DMS 273 (cell line): ENCODE measurements at regions not wholly inside any gene's neighbourhood (a gene's known extent, or its start where the extent isn't known, plus 50 kb on each side); places are given as distances from the start of the nearest gene placed in this dataset.
A peak's percentile ranks its signal among the peaks of the same experiment; 100 is the strongest.

Experiments
- DNase-seq: peaks from one replicate; lab custom pipeline; 2025; ENCODE audit not compliant: unreplicated experiment; lab: John Stamatoyannopoulos, UW

DNA sequence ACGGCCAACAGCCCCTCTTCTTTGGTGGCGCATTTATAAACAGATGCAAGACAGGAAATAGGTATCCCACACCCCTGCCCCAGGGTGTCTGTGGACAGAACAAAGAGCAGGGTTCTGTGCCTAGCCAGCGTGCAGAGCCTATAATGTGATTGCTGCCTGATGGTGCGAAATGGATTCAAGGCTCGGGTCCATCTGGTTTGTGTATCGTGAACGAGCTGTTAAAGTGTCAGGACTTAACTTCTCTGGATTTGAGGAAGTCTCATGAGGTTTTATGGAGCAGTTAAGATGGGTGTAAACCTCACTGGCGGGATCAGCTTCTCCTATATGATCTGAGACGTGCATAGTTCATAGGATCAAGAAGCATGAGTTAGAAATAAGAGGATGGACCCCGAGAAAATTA is 388.7 kb upstream of the TBX3 start:
- no peak for DNase-seq

DNA sequence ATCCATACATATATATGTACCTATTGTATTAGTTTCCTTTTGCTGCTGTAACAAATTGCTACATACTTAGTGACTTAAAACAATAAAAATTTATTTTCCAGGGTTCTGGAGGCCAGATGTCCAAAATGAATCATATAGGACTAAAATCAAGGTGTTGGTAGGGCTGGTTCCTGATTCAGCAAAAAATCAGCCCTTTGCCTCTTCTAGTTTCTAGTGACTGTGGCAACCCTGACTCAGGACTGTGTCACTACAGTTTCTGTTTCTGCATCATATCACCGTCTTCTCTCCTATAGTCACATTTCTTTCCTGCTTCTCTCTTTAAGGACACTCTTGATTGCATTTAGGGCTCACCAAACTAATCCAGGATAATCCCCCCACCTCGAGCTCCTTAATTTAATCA is 386.3 kb upstream of the TBX3 start:
- no peak for DNase-seq

DNA sequence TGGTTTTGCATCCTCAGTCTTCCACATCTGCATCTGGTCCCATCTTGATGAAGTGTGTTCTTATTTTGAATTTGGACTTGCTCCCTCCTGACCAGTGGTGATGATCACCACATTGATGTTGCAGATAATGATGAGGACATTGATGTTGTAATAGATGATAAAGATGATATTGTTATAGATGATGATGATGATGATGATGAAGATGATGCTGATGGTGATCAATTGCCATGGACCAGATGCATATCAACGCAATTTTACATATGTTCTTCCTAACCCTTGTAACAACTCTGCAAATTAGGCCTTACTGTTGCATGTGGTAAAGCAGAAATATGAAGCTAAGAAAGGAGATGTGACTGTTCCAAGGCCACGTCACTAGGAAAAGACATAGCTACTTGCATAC is 380.3 kb upstream of the TBX3 start:
- no peak for DNase-seq

DNA sequence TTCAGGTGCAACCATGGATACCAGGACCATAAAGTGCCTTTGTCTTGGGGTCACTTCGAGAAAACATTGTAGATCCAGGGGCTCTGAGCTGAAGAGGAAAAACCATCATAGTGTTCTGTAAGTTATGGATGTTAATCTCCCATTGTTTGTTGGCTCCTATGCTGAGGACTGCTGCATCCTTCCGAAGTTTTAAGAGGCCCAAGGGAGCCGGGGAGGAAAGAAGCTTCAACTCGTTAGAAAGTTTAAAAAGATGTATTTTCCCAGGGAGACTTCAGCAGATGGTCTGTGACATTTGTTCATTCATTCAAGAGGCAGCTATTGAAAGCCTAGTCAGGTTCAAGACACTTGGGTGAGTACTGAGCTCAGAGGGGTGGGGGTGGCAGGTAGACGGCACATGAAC is 378.8 kb upstream of the TBX3 start:
- DNase-seq: no peak

DNA sequence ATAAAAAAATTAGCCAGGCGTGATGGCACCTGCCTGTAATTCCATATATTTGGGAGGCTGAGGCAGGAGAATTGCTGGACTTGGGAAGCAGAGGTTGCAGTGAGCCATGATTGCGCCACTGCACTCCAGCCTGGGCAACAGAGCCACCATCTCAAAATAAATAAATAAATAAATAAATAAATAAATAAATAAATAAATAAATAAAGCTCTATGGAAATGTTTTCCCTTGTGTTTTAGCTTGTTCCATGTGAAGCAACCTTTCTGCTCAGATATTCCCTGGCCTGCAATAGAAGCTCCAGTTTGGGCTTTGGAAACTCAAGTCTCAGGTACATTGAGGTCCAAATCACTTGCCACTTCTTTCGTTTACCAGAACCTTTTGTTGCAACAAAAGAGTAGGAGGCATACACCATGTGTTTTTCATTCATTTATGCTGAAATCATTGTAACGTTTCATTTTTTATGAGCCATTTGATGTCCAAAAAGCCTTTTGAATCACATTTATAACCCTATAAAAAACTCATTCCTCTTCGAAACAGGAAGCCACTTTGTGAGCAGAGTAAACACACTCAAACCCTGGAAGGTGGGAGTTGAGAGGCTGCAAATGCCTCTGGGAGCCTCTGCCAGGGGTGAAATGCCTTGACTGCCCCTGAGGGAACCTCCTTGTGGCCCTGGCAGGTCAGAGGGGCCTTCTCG is 376.6 kb upstream of the TBX3 start:
- no peak for DNase-seq

DNA sequence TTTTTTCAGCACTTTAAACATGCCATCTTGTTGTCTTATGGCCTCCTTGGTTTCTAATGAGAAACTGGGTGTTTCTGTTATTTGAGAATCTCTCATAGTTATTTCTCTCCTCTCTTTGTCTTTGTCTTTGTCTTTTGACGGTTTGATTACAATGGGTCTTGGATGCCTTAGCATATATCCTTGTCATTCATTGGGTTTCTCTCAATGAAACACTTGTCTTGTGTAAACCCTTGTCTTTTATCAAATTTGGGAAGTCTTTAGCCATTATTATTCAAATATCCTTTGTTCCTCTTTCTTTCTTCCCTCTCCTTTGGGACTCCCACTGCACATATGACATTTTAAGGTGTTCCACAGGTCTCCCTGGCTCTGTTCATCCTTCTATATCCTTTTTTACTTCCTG is 373.5 kb upstream of the TBX3 start:
- no peak for DNase-seq

DNA sequence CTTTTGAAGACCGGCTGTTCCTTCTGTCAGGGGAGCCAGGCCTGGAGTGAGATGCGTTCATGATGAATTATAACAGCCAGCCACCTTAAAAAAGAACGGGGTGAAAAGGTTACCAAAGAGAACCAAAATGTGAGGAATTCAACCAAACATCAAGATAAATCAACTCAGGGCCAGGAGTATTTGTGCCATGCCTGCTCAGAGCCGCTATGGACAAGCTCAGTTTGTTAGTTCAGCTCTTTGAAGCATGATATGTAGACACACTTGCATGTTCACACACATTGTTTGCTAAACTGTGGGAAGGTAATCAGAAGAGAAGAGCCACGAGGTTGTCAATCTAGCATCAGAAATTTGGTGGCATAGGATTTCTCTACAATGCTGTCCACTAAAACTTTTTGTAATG is 367.4 kb upstream of the TBX3 start:
- no peak for DNase-seq

DNA sequence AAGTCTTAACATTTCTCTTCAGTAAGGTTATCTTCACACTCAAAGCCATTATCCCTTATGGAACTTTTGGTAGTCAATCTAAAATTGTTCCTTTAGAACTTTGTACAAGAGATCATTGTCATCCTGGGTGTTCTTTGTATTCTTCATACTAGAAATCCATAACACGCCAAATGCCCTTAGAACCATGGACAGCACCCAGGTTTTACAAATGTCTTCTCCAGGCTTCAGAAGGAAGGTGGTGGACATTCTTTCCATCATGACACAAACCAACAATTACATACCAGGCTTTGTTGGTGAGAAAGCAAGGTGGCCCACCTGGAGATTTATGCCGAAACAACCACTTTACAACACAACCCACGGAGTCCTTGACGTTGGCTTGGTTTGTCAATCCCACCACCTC is 365.6 kb upstream of the TBX3 start:
- no peak for DNase-seq

DNA sequence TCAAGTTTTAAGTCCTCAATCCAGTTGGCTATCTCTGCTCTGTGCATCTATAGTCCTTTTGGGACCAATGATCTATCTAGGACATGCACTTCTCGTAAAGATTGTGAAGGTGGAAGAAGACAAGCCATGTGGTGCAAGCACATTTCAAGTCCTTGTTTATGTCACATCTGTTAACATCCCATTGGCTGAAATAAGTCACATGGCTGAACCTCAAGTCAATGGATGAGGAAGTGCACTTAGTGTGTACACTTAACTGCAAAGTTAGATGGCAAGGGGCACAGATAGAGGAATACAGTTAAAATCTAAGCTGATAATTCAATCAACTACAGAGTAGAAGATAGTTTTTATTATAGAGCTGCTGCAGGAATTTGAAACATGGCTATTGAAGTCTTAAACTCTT is 362.8 kb upstream of the TBX3 start:
- no peak for DNase-seq

DNA sequence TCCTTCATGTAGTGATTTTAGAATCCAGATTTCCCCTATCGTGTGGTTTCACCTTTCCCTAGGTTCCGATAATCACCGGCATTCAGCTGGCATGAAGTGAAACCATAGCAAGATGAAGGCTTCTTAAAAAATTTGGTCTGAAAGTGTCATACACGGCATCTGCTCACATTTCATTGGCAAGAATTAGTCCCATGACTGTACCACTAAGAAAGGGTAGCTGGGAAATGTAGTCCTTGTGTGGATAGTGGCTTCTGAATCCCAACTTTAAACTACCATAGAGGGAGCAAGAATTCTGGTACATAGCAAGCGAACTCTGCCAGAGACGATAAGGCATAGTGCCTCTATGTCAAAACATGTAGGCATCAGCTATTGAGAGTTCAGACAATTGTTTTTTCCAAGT is 360.1 kb upstream of the TBX3 start:
- DNase-seq: peak; percentile 4

DNA sequence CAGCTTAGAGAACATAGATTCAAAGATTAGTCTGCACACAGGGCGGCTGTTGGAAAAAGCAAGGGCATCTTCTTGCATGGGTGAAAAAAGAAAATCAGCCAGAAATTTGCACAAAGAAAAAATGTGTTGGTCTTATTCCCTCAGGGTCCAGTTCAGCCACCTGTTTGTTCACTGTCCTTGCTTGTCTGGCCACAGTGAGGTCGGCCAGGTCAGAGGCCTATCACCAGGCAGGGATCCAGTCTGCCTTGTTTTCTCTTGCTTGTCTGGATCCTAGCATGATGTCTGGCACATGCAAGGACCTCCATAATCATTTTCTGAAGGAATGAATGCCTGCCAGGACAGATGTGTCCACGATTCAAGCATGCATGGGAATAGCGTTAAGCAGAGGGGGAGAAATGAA is 359.1 kb upstream of the TBX3 start:
- no peak for DNase-seq

DNA sequence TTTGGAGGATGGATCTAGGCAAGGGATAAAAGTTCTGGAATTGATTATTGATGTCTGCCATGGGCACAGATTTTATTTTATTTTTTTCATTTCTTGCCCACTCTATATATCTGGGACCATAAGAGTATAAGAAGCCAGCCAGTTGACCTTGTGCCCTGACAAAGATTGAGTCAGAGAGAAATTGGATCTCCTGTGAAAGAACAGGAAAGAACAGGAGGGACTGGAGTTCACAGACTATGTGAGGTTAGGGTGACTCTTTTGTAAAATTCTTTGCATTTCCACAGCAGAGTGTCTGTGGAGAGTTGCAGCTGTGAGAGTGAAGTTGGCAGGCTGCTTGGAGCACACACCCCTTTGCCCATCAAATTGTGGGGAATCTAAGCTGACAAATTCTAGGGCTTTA is 358.4 kb upstream of the TBX3 start:
- no peak for DNase-seq

DNA sequence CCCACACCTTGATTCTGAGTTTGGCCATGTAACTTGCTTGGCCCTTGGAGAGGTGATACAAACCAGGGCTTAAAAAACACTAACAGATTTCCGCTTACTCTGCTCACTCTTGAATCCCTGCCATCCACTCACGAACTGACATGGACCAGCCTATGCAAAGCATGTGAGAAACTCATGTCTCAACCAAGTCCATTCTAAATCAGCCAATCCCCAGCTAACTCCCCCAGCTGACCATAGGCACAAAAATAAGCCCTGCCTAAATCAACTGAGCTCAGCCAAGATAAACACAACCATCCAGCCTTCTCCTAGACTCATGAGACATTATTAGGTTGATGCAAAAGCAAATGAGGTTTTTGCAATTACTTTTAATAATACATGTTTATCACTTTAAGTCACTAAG is 353.9 kb upstream of the TBX3 start:
- DNase-seq: no peak

DNA sequence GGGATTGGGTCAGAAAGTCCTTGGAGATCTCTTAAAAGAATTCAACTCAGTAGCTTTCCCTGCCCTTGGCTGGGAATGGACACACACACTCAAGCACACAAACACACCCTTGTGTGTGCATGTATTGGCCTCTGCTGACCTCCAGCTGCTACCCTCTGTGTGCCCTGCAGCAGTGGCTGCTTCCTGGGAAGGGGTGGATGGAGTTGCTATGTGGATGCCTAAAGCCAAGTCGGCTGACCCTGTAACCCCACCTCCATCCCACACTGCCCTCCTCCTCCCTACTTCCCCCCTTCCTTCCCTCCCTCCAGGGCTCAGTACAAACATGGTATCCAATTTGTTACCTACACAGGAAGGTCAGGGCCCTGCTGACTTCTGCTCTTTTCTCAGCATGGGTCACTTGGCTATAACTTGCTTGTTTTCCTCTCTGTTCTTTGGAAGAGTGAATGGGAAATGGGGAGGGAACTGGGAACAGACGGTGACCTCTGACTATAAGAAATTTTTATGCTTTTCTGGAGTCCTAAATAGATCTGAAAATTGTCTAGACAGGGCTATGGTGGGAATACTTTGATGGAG is 351.6 kb upstream of the TBX3 start:
- no peak for DNase-seq

DNA sequence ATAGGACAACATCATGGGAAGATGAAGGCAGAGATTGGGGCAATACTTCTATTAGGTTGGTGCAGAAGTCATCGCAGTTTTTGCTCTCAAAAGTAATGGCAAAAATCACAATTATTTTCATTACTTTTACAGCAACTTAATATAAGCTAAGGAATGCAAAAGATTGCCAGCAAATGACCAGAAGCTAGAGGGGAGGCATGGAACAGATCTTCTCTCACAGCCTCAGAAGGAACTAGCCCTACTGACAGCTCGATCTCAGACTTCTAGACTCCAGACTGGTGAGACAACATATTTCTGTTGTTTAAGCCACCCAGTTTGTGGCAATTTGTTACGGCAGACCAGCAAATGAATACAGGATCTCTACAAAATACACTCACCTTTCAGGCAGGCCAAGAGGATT is 348.5 kb upstream of the TBX3 start:
- no peak for DNase-seq

DNA sequence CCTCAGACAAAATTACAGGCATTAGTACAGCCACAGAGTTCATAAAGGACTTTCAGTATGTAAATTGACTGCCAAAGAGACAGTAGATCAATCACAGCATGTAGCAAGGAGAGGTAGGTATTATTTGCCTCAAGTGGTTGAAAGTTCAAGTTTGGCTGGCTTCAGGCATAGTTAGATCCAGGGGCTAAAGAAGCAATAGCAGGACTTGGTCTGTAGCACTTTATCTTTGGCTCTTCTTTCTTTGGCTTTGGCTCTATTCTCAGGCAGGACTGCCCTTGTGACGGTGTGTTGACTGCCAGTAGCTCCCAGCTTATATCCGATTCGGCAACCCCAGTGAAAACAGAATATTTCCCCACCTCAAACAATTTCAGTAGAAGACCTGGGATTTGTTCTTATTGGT is 346.0 kb upstream of the TBX3 start:
- DNase-seq: no peak

DNA sequence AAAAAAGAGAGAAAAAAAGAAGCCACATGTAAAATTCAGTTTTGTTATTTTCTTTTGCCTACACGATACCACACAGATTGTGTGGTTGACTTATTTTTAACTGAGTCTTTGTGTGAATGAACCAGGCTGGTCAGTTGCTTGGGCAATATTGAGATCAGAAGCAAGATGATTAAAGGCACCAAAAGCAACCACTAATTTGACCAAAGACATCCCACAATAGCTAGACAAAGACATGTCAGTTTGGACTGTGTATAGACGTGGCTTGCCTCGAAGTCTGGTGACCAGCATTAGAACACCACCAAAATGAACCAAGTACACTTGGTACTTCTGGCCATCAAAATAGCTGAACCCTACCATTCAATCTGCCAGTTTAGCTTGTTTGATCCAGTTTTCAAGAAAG is 340.6 kb upstream of the TBX3 start:
- DNase-seq: no peak

DNA sequence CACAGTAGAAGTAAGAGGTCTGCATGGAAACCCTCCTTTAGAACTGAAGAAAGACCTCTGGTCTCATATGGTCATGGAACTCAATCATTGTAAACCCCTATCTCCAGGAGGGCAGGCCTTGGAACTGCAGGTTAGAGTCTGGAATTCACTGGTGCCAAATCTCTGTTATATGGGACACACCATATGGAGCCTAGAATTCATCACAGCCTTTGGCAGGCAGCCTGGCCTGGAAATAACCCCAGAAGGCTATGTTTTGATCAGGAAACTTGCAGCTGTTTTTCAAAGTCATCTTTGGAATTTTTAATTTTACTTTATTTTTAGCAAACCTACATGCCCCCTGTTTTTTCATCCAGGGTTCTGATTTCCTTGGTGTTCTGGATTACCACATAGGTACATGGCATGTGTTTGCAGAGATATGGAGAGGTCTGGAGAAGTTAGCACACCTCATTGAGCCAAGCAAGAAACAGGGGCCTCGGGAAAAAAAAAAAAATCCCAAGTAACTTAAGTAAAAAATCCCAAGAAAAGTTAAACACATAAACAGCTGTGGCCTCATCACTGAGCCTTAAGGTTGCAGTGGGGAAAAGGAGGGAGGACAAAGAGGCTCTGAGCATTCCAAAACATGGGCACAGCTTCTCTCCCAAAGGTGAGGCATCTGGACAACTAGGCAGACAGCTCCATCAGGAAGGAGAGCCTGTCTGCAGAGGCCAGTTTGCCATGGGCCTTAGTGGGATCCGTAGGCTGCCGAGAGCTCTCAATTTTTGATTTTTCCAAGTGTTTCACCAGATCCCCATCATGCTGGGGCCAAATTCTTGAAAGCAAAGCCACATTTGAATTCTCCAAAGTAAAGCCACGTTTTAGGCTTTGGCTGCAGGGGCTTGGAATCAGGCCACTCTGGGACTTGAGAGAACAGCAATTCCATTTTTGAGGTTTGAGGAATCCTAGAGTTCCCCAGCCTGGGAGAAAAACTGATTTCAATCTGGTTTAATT is 339.6 kb upstream of the TBX3 start:
- DNase-seq: peak; percentile 88

DNA sequence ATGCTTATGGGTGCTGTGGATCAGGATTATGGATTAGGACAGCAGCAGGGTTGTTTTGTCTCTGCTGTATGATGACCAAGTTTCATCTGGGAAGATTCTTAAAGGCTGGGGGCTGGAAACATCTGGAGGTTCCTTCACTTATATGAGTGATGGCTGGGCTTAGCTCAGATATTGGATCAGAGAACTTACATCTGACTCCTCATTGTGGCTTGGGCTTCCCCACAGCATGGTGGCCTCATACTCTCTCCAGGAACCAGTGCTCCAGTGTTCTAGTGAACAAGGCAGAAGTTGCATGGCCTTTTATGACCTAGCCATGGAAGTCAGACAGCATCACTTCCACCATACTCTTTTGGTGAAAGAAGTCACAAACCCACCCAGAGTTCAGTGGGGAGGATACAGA is 336.1 kb upstream of the TBX3 start:
- DNase-seq: no peak

DNA sequence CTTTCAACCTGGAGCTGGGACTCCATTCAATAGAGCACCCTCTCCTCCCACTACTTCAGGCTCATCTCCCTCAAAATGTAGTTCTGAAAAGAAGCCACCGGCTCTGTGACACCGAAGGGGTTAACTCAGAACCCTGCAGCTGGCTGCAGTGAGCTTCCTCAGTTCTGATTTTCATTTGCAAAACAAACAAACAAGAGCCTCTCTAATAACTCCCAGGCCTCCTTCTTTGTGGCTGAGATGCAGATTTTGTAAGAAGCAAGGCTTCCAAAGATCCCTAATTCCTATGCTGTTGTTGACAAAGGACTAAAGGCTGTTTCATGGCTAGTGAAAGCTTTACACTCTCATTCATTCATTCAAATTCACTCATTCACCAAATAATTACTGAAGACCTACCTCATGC is 333.4 kb upstream of the TBX3 start:
- DNase-seq: no peak

DNA sequence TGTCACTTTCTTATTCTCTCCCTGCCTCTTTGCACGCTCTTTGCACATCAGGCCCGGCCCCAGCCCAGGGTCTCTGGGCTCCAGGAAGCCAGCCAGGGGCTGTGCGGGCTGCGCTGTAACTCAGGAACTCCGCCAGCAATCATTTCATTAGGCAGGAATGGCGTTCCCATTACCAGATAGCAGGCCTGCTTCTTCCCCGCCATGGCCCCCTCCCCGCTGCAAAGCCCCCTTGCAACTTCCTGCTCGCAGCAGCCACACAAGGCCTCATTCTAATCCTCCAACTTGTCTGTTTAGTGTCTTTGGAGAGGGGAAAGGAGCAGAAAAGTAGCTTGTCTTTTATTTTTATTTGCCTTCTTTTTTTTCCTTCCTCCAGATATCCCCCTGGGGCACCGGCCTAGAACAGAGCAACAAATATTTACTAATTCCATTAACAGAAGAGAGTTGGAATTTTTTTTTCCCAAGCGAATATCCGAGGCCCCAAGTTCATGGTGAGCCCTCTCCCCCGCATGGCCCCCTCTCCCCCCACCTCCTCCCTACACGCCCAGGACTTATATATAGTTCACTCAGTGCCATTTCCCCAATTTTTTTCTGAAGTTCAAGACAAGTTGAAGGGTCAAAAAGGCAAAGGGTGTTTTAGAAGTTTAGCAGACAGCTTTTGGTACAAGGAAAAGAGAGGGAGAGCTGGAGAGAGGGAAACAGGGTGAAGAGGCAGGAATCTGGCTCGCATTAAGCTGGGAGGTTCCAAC is 329.4 kb upstream of the TBX3 start:
- DNase-seq: no peak

DNA sequence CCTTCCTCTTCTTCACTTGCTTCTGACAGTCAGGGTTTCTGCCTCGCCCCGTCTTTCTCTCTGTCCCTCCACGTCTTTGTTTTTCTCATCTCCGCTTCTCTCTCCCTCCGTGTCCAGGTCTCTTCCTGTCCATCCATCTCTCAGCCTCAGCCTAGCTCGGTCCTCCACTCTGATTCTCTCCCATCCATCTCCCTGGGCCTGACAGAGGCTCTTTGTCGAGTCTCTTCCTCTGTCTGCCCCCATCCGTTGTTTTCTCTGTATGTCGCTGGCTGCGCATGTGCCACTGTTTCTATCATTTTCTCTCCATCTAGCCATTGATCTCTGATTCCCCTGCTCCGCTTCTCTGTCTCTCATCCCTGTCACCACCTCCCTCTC is 328.9 kb upstream of the TBX3 start:
- DNase-seq: no peak
